Renal cortex interstitium (tissue), 11 donors: ENCODE measurements at regions not wholly inside any gene's neighbourhood (a gene's known extent, or its start where the extent isn't known, plus 50 kb on each side); places are given as distances from the start of the nearest gene placed in this dataset.
"Not testable (repeated sequence)": the region's sequence is repeated elsewhere in the genome, so short reads cannot be mapped to it uniquely, and the experiment has no call there.

ENCODE experiments used
- DNase-seq, 11 donors: peaks; one replicate each; pipeline ENCODE4 v3.0.0-alpha.2; 2013; ENCODE audit warnings: low read depth in 9 of 11, low spot score in 4 of 11; ENCODE audit errors: extremely low read depth in 1 of 11

- DNase-seq, result no peak
These were observed 273.5 kb downstream of the FGFR2 start for GRCh38 chr10:121324678-121325213.

- no peak for DNase-seq
These were observed 272.6 kb downstream of the FGFR2 start for GRCh38 chr10:121325490-121326231.

- no peak for DNase-seq
These were observed 271.3 kb downstream of the FGFR2 start for GRCh38 chr10:121326905-121327304.

GRCh38 chr10:121327727-121328126, 270.5 kb downstream of the FGFR2 start:
- no peak for DNase-seq

GRCh38 chr10:121329631-121330030, 268.6 kb downstream of the FGFR2 start:
- DNase-seq, result not testable (repeated sequence)

- peak in 5 of 11 donors; percentile 58 to 76 (median 63) for DNase-seq
These were observed 267.7 kb downstream of the FGFR2 start for GRCh38 chr10:121330563-121330962.

- DNase-seq, result no peak
These were observed 265.9 kb downstream of the FGFR2 start for GRCh38 chr10:121332353-121332752.

- DNase-seq, result no peak
These were observed 265.1 kb downstream of the FGFR2 start for GRCh38 chr10:121332829-121333765.

- no peak for DNase-seq
These were observed 262.8 kb downstream of the FGFR2 start for GRCh38 chr10:121335386-121335925.

GRCh38 chr10:121337427-121337826, 260.8 kb downstream of the FGFR2 start:
- DNase-seq, result no peak

GRCh38 chr10:121338206-121338980, 259.9 kb downstream of the FGFR2 start:
- no peak for DNase-seq

GRCh38 chr10:121339114-121339513, 259.1 kb downstream of the FGFR2 start:
- no peak for DNase-seq

- peak in 1 of 11 donors; percentile 17 for DNase-seq
These were observed 257.9 kb downstream of the FGFR2 start for GRCh38 chr10:121340271-121340831.

GRCh38 chr10:121351540-121351939, 246.7 kb downstream of the FGFR2 start:
- no peak for DNase-seq

- no peak for DNase-seq
These were observed 245.9 kb downstream of the FGFR2 start for GRCh38 chr10:121352231-121352855.

- no peak for DNase-seq
These were observed 243.1 kb downstream of the FGFR2 start for GRCh38 chr10:121355161-121355560.

- no peak for DNase-seq
These were observed 242.1 kb downstream of the FGFR2 start for GRCh38 chr10:121356183-121356582.

- DNase-seq, result no peak
These were observed 240.8 kb downstream of the FGFR2 start for GRCh38 chr10:121357401-121357800.
